ENCODE measurements at regions not wholly inside any gene's neighbourhood (a gene's known extent, or its start where the extent isn't known, plus 50 kb on each side); places are given as distances from the start of the nearest gene placed in this dataset.
A peak's percentile ranks its signal among the peaks of the same experiment; 100 is the strongest.

- TF ChIP-seq ZNF19 (tag by site-specific recombination; IDR thresholded peaks at IDR 0.05; ENCODE audit: low read depth) (no peak), ZNF600 (tag by site-specific recombination; IDR thresholded peaks at IDR 0.05) (no peak)
- CTCF ChIA-PET, result interaction anchor here (0.7 kb wide), 1 partner anchor 1472 kb away, joined by 3 read pairs; no protein-coding TSS in a partner anchor
- POLR2A ChIA-PET, result no interaction called here
- no peak overlapping the region for H3K27ac ChIP-seq (ENCODE audit: extremely low read depth, low read depth, low read length)
- no peak overlapping the region for H3K4me3 ChIP-seq (ENCODE audit: low read depth, low read length)
- no peaks in the 10 kb centered on the region for H3K4me1 ChIP-seq (ENCODE audit: control insufficient read depth, insufficient read depth, low read length)
- H3K9me3 ChIP-seq (ENCODE audit: control insufficient read depth, insufficient read depth, low read depth, low read length), result no peaks in the 10 kb centered on the region
- no peaks in the 10 kb centered on the region for H3K36me3 ChIP-seq (ENCODE audit: control insufficient read depth in 2 of 2, insufficient read depth in 1 of 2, low read length in 2 of 2)
These were observed 74.4 kb downstream of the CASP3 start for GRCh38 chr4:184574861-184575260.

- TF ChIP-seq ZNF266 (tag by site-specific recombination; IDR thresholded peaks at IDR 0.05; ENCODE audit: low read depth) (no peak), ZNF76 (tag by site-specific recombination; IDR thresholded peaks at IDR 0.05; ENCODE audit: borderline replicate concordance, low read depth) (no peak), ZNF558 (tag by site-specific recombination; IDR thresholded peaks at IDR 0.05) (peak; percentile 88), SCRT1 (tag by site-specific recombination; IDR thresholded peaks at IDR 0.05; ENCODE audit: borderline replicate concordance) (no peak), ZNF555 (tag by site-specific recombination; conservative IDR thresholded peaks at IDR 0.05) (no peak)
- ChIA-PET POLR2A (no interaction called here), CTCF (interaction anchor here (0.6 to 0.7 kb wide), 2 partner anchors 522 to 984 kb away, joined by 3 read pairs; no protein-coding TSS in a partner anchor)
- no peak overlapping the region for H3K4me3 ChIP-seq (ENCODE audit: low read depth, low read length)
- H3K27ac ChIP-seq (ENCODE audit: extremely low read depth, low read depth, low read length), result no peak overlapping the region
- no peaks in the 10 kb centered on the region for H3K36me3 ChIP-seq (ENCODE audit: control insufficient read depth in 2 of 2, insufficient read depth in 1 of 2, low read length in 2 of 2)
- no peaks in the 10 kb centered on the region for H3K9me3 ChIP-seq (ENCODE audit: control insufficient read depth, insufficient read depth, low read depth, low read length)
- H3K4me1 ChIP-seq (ENCODE audit: control insufficient read depth, insufficient read depth, low read length), result 0 out of 2 replicates have a peak, but pooled peaks cover under 1% of the 10 kb centered on the region
These were observed 75.5 kb downstream of the CASP3 start for GRCh38 chr4:184573701-184574100.

- no peaks in the 10 kb centered on the region for H3K36me3 ChIP-seq (ENCODE audit: control insufficient read depth in 2 of 2, insufficient read depth in 1 of 2, low read length in 2 of 2)
- no peak overlapping the region for H3K4me3 ChIP-seq (ENCODE audit: low read depth, low read length)
- 0 out of 2 replicates have a peak, but pooled peaks cover 5% of the 10 kb centered on the region for H3K4me1 ChIP-seq (ENCODE audit: control insufficient read depth, insufficient read depth, low read length)
- TF ChIP-seq REPIN1 (tag by site-specific recombination; IDR thresholded peaks at IDR 0.05; ENCODE audit: low read depth) (no peak), GFI1B (tag by site-specific recombination; IDR thresholded peaks at IDR 0.05) (no peak), ZBTB20 (tag by site-specific recombination; IDR thresholded peaks at IDR 0.05) (no peak), ZNF404 (tag by site-specific recombination; IDR thresholded peaks at IDR 0.05) (no peak), KLF10 (tag by site-specific recombination; IDR thresholded peaks at IDR 0.05) (no peak), ZNF214 (tag by site-specific recombination; IDR thresholded peaks at IDR 0.05; ENCODE audit: borderline replicate concordance) (no peak), ZSCAN23 (tag by site-specific recombination; IDR thresholded peaks at IDR 0.05) (no peak)
- ChIA-PET CTCF (interaction anchor here (1.0 kb wide), 1 partner anchor 9 kb away, joined by 3 read pairs; no protein-coding TSS in a partner anchor), POLR2A (no interaction called here)
- H3K9me3 ChIP-seq (ENCODE audit: control insufficient read depth, insufficient read depth, low read depth, low read length), result no peaks in the 10 kb centered on the region
- no peak overlapping the region for H3K27ac ChIP-seq (ENCODE audit: extremely low read depth, low read depth, low read length)
These were observed 80.5 kb downstream of the CASP3 start for GRCh38 chr4:184568770-184569169.

GRCh38 chr4:184563621-184564020, 85.6 kb downstream of the CASP3 start:
- Histone ChIP-seq H3K9me3 (ENCODE audit: control insufficient read depth, insufficient read depth, low read depth, low read length) (no peaks in the 10 kb centered on the region), H3K27ac (ENCODE audit: extremely low read depth, low read depth, low read length) (no peak overlapping the region), H3K36me3 (ENCODE audit: control insufficient read depth in 2 of 2, insufficient read depth in 1 of 2, low read length in 2 of 2) (no peaks in the 10 kb centered on the region), H3K4me3 (ENCODE audit: low read depth, low read length) (no peak overlapping the region), H3K4me1 (ENCODE audit: control insufficient read depth, insufficient read depth, low read length) (0 out of 2 replicates have a peak, but pooled peaks cover 3% of the 10 kb centered on the region)
- POLR2A ChIA-PET, result no interaction called here
- CTCF ChIA-PET, result no interaction called here
- TF ChIP-seq KLF8 (tag by site-specific recombination; IDR thresholded peaks at IDR 0.05), result no peak
- no peak for TF ChIP-seq ZNF707 (tag by site-specific recombination; IDR thresholded peaks at IDR 0.05)
- TF ChIP-seq SCRT1 (tag by site-specific recombination; IDR thresholded peaks at IDR 0.05; ENCODE audit: borderline replicate concordance), result no peak
- TF ChIP-seq ZSCAN30 (tag by site-specific recombination; IDR thresholded peaks at IDR 0.05), result no peak
- TF ChIP-seq KLF1 (tag by site-specific recombination; IDR thresholded peaks at IDR 0.05), result no peak
- TF ChIP-seq ZNF48 (tag by site-specific recombination; IDR thresholded peaks at IDR 0.05), result no peak
- no peak for TF ChIP-seq ELK4 (IDR thresholded peaks at IDR 0.05; ENCODE audit: borderline replicate concordance, low read depth, low read length)
- TF ChIP-seq ZNF335 (tag by site-specific recombination; conservative IDR thresholded peaks at IDR 0.05), result no peak
- TF ChIP-seq KLF17 (tag by site-specific recombination; IDR thresholded peaks at IDR 0.05), result no peak
- TF ChIP-seq ZNF501 (tag by site-specific recombination; IDR thresholded peaks at IDR 0.05), result no peak
- no peak for TF ChIP-seq SETDB1 (IDR thresholded peaks at IDR 0.05; ENCODE audit: insufficient read length, low read length)
- no peak for TF ChIP-seq ZNF777 (tag by site-specific recombination; IDR thresholded peaks at IDR 0.05; ENCODE audit: borderline replicate concordance)
- TF ChIP-seq PRDM4 (tag by site-specific recombination; IDR thresholded peaks at IDR 0.05), result no peak

Measured in HEK293 (cell line).